GM12878 (cell line): ENCODE measurements at regions not wholly inside any gene's neighbourhood (a gene's known extent, or its start where the extent isn't known, plus 50 kb on each side); places are given as distances from the start of the nearest gene placed in this dataset.

Experiments used
- ATAC-seq: fragments of 200-7000 bp; cut with Tn5 transposase; 3 replicates; pipeline ENCODE4 v1.9.1; 2020; ENCODE audit warnings: mild to moderate bottlenecking, moderate library complexity
- BruUV-seq: library from RNA; stranded (reverse); fragments of 400-500 nt; replicated peaks from 2 replicates; lab custom pipeline; 2021; lab: Mats Ljungman, UMichigan
- CTCF ChIA-PET: fragments of 300-600 bp; sonication (Branson Sonifier 250); formaldehyde crosslinking; extraction: SDS; loops from one replicate; lab custom pipeline; 2021; ENCODE audit warnings: inconsistent platforms; lab: Yijun Ruan, JAX
- POLR2A ChIA-PET: fragments of 350-600 bp; formaldehyde crosslinking; extraction: SDS; loops from one replicate; lab custom pipeline; 2021; ENCODE audit warnings: inconsistent platforms; lab: Charles Lee
- RAD21 ChIA-PET: fragments of 300-600 bp; sonication (Branson Sonifier 250); formaldehyde crosslinking; loops from one replicate; lab custom pipeline; 2023; ENCODE audit warnings: antibody characterized with exemption; ENCODE audit not compliant: unreplicated experiment; lab: Charles Lee
- SMC1A ChIA-PET: fragments of 300-600 bp; sonication (Branson Sonifier 250); formaldehyde crosslinking; loops from one replicate; lab custom pipeline; 2023; ENCODE audit not compliant: unreplicated experiment, uncharacterized antibody; lab: Charles Lee
- DNase-seq: peaks from one replicate; pipeline ENCODE4 v3.0.0-alpha.2; 2011; ENCODE audit warnings: low read depth, low spot score
- FAIRE-seq: peaks from 3 replicates; lab custom pipeline; 2011; peaks lifted over from hg19 to GRCh38; lab: Jason Lieb, UNC
- H2AFZ ChIP-seq: 2 replicates; pipeline ENCODE4 v1.6.0; 2011; ENCODE audit warnings: low read depth, low read length, control low read depth; ENCODE audit not compliant: control insufficient read depth
- H3K27ac ChIP-seq: 2 replicates; pipeline ENCODE4 v1.5.1; 2011; ENCODE audit warnings: control low read depth; ENCODE audit not compliant: control insufficient read depth, insufficient read depth
- H3K27me3 ChIP-seq, 2 experiments: replicated peaks in 1 of 2; 2 replicates each; pipeline versions ENCODE4 v1.6.0 to v1.6.1; 2011; ENCODE audit warnings: low read length in 1 of 2; ENCODE audit not compliant: control insufficient read depth in 2 of 2, insufficient read depth in 2 of 2
- H3K36me3 ChIP-seq, 2 experiments: 2 replicates each; pipeline ENCODE4 v1.5.1; 2011; ENCODE audit warnings: low read length in 1 of 2; ENCODE audit not compliant: control insufficient read depth in 2 of 2, insufficient read depth in 2 of 2
- H3K4me1 ChIP-seq: 2 replicates; pipeline ENCODE4 v1.6.1; 2011; ENCODE audit warnings: mild to moderate bottlenecking, low read length, moderate library complexity, mixed read lengths; ENCODE audit not compliant: control insufficient read depth, insufficient read depth
- H3K4me2 ChIP-seq: 2 replicates; pipeline ENCODE4 v1.6.0; 2011; ENCODE audit warnings: control low read depth; ENCODE audit not compliant: control insufficient read depth, insufficient read depth
- H3K4me3 ChIP-seq: fragments of 200-600 bp; sonication (generic); 2 replicates; pipeline ENCODE4 v1.5.1; 2016
- H3K79me2 ChIP-seq: 2 replicates; pipeline ENCODE4 v1.6.0; 2011; ENCODE audit warnings: low read length; ENCODE audit not compliant: control insufficient read depth, insufficient read depth
- H3K9ac ChIP-seq: 2 replicates; pipeline ENCODE4 v1.8.0; 2011; ENCODE audit warnings: low read length, control low read depth, mixed read lengths; ENCODE audit not compliant: control insufficient read depth, insufficient read depth
- H3K9me3 ChIP-seq: replicated peaks from 3 replicates; pipeline ENCODE4 v1.5.1; 2011; ENCODE audit warnings: mild to moderate bottlenecking, low read length; ENCODE audit not compliant: control insufficient read depth, insufficient read depth
- H4K20me1 ChIP-seq: 2 replicates; pipeline ENCODE4 v1.6.0; 2011; ENCODE audit not compliant: control insufficient read depth, insufficient read depth
- BMI1 ChIP-seq: fragments of 450-650 bp; IDR thresholded peaks from 2 replicates; pipeline ENCODE4 v1.6.1; 2016; ENCODE audit warnings: mild to moderate bottlenecking, moderate library complexity, borderline replicate concordance
- CHD1 ChIP-seq: IDR thresholded peaks from 2 replicates; pipeline ENCODE4 v1.6.1; 2012; ENCODE audit warnings: low read depth, low read length, improper control_type of control experiment
- FOXK2 ChIP-seq: fragments of 450-650 bp; IDR thresholded peaks from 2 replicates; pipeline ENCODE4 v1.6.1; 2017; ENCODE audit warnings: mild to moderate bottlenecking, moderate library complexity
- MEF2B ChIP-seq: fragments of 450-650 bp; IDR thresholded peaks from 2 replicates; pipeline ENCODE4 v1.6.1; 2018; ENCODE audit warnings: mild to moderate bottlenecking, moderate library complexity; ENCODE audit not compliant: partially characterized antibody, poor library complexity, severe bottlenecking
- NKRF ChIP-seq: fragments of 450-650 bp; conservative IDR thresholded peaks from 2 replicates; pipeline ENCODE4 v1.6.1; 2017; ENCODE audit warnings: mild to moderate bottlenecking, moderate library complexity
- PRDM15 ChIP-seq: fragments of 450-650 bp; formaldehyde crosslinking; IDR thresholded peaks from 2 replicates; pipeline ENCODE4 v1.4.0; 2020; ENCODE audit warnings: mild to moderate bottlenecking, moderate library complexity
- RELA ChIP-seq: fragments of 450-650 bp; IDR thresholded peaks from 2 replicates; pipeline ENCODE4 v1.8.0; 2014; ENCODE audit warnings: borderline replicate concordance; ENCODE audit not compliant: partially characterized antibody
- in situ Hi-C: fragments of 300-500 bp; cut with MboI; formaldehyde crosslinking; loops from 9 replicates; pipeline ENCODE4 v1.14.3; 2018; ENCODE audit warnings: mixed read lengths
- intact Hi-C: fragments of 100-400 bp; cut with micrococcal nuclease; formaldehyde crosslinking; loops from one replicate; pipeline ENCODE4 v1.14.2; 2022; ENCODE audit not compliant: unreplicated experiment
- TF ChIP-seq, protein P1 (sequence below): IDR thresholded peaks from 2 replicates; pipeline ENCODE4 v1.6.1; 2012; ENCODE audit warnings: improper control_type of control experiment, low read depth, low read length; ENCODE audit not compliant: insufficient replicate concordance
- TF ChIP-seq, protein P2 (sequence below): fragments of 450-650 bp; IDR thresholded peaks from 2 replicates; pipeline ENCODE4 v1.6.1; 2016; ENCODE audit warnings: mild to moderate bottlenecking, moderate library complexity, borderline replicate concordance

- in situ Hi-C loops (no loop called here), intact Hi-C loops (no loop called here)
- FAIRE-seq (no peak), DNase-seq (no peak), ATAC-seq (no peak)
- Histone ChIP-seq H3K4me3 (no peak overlapping the region), H3K27me3 (no peaks in the 10 kb centered on the region; a peak in 1 of 4 replicates), H3K79me2 (no peaks in the 10 kb centered on the region), H2AFZ (no peak overlapping the region), H3K4me2 (no peak overlapping the region), H3K4me1 (no peaks in the 10 kb centered on the region), H3K27ac (no peak overlapping the region), H3K9ac (no peak overlapping the region), H4K20me1 (no peaks in the 10 kb centered on the region), H3K9me3 (no peaks in the 10 kb centered on the region), H3K36me3 (no peaks in the 10 kb centered on the region)
- ChIA-PET CTCF (no interaction called here), POLR2A (no interaction called here), SMC1A (no interaction called here), RAD21 (no interaction called here)
- no TSS peak for BruUV-seq
- TF ChIP-seq BMI1 (no peak), MEF2B (no peak), NKRF (no peak), RELA (no peak), CHD1 (no peak), PRDM15 (no peak), FOXK2 (no peak)
- TF ChIP-seq, protein P1, sequence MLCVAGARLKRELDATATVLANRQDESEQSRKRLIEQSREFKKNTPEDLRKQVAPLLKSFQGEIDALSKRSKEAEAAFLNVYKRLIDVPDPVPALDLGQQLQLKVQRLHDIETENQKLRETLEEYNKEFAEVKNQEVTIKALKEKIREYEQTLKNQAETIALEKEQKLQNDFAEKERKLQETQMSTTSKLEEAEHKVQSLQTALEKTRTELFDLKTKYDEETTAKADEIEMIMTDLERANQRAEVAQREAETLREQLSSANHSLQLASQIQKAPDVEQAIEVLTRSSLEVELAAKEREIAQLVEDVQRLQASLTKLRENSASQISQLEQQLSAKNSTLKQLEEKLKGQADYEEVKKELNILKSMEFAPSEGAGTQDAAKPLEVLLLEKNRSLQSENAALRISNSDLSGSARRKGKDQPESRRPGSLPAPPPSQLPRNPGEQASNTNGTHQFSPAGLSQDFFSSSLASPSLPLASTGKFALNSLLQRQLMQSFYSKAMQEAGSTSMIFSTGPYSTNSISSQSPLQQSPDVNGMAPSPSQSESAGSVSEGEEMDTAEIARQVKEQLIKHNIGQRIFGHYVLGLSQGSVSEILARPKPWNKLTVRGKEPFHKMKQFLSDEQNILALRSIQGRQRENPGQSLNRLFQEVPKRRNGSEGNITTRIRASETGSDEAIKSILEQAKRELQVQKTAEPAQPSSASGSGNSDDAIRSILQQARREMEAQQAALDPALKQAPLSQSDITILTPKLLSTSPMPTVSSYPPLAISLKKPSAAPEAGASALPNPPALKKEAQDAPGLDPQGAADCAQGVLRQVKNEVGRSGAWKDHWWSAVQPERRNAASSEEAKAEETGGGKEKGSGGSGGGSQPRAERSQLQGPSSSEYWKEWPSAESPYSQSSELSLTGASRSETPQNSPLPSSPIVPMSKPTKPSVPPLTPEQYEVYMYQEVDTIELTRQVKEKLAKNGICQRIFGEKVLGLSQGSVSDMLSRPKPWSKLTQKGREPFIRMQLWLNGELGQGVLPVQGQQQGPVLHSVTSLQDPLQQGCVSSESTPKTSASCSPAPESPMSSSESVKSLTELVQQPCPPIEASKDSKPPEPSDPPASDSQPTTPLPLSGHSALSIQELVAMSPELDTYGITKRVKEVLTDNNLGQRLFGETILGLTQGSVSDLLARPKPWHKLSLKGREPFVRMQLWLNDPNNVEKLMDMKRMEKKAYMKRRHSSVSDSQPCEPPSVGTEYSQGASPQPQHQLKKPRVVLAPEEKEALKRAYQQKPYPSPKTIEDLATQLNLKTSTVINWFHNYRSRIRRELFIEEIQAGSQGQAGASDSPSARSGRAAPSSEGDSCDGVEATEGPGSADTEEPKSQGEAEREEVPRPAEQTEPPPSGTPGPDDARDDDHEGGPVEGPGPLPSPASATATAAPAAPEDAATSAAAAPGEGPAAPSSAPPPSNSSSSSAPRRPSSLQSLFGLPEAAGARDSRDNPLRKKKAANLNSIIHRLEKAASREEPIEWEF, result no peak
- TF ChIP-seq, protein P2, sequence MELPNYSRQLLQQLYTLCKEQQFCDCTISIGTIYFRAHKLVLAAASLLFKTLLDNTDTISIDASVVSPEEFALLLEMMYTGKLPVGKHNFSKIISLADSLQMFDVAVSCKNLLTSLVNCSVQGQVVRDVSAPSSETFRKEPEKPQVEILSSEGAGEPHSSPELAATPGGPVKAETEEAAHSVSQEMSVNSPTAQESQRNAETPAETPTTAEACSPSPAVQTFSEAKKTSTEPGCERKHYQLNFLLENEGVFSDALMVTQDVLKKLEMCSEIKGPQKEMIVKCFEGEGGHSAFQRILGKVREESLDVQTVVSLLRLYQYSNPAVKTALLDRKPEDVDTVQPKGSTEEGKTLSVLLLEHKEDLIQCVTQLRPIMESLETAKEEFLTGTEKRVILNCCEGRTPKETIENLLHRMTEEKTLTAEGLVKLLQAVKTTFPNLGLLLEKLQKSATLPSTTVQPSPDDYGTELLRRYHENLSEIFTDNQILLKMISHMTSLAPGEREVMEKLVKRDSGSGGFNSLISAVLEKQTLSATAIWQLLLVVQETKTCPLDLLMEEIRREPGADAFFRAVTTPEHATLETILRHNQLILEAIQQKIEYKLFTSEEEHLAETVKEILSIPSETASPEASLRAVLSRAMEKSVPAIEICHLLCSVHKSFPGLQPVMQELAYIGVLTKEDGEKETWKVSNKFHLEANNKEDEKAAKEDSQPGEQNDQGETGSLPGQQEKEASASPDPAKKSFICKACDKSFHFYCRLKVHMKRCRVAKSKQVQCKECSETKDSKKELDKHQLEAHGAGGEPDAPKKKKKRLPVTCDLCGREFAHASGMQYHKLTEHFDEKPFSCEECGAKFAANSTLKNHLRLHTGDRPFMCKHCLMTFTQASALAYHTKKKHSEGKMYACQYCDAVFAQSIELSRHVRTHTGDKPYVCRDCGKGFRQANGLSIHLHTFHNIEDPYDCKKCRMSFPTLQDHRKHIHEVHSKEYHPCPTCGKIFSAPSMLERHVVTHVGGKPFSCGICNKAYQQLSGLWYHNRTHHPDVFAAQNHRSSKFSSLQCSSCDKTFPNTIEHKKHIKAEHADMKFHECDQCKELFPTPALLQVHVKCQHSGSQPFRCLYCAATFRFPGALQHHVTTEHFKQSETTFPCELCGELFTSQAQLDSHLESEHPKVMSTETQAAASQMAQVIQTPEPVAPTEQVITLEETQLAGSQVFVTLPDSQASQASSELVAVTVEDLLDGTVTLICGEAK, result no peak
Measured at GRCh38 chr3:191686626-191687025, 225.7 kb downstream of the PYDC2 start.
